H1 (cell line): ENCODE measurements at regions not wholly inside any gene's neighbourhood (a gene's known extent, or its start where the extent isn't known, plus 50 kb on each side); places are given as distances from the start of the nearest gene placed in this dataset.

ENCODE experiments used
- CREB1 ChIP-seq: IDR thresholded peaks from 2 replicates; pipeline ENCODE4 v1.6.1; 2012; ENCODE audit warnings: inconsistent platforms
- EZH2 ChIP-seq: fragments of 200-600 bp; sonication (generic); IDR thresholded peaks from 2 replicates; pipeline ENCODE4 v1.7.1; 2012; ENCODE audit warnings: low read depth, mild to moderate bottlenecking, moderate library complexity, low read length, inconsistent platforms; ENCODE audit not compliant: severe bottlenecking
- POLR2AphosphoS5 ChIP-seq: IDR thresholded peaks from 2 replicates; pipeline ENCODE4 v1.6.1; 2011; ENCODE audit warnings: low read depth, low read length

DNA sequence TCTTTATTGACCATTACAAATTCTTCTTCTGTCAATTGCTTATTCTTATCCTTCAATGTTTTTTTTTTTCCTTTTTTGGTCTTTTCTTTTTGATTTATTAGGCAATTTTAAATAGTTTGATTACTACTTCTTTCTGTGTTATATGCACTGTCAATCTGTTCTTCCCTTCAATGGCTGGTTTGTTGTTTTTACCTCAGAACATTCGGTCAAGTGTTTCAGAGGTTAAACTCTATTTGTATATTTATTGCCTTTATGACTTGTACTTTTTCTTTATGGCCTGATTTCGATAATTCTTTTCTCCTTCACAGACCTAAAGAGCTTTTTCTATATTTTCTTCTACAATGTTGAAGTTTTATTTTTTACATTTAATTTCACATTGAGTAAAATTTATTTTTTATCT, 171.5 kb upstream of the AKR1E2 start (continued):
- TF ChIP-seq EZH2 (no peak), POLR2AphosphoS5 (no peak), CREB1 (no peak)
- TF ChIP-seq, all 59 proteins: peak for 0
